ENCODE measurements at regions not wholly inside any gene's neighbourhood (a gene's known extent, or its start where the extent isn't known, plus 50 kb on each side); places are given as distances from the start of the nearest gene placed in this dataset.
A peak's percentile ranks its signal among the peaks of the same experiment; 100 is the strongest.

DNA sequence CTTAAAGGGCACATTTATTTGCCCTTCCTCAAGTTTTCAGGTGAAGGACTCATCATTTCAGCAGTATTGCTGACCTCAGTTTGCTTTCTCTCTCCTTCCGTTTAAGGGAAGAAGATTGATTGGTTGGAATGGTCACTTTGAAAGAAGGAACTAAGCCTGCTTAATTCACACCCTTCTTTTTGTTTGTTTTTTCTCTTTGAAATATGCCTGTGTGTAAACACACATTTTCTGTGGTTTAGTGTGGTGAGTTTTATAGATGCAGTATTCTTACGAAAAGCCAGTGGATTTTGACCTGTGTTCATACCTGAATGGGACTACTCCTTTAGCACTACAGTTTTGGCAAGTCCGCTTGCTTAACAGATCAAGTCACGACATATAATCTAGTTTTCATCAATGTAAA is 548.8 kb upstream of the EPHA7 start:
- Histone ChIP-seq H3K9me3 (no peaks in the 10 kb centered on the region), H3K4me1 (no peaks in the 10 kb centered on the region), H3K27me3 (no peaks in the 10 kb centered on the region), H3K4me3 (no peak overlapping the region), H3K27ac (no peak overlapping the region), H3K36me3 (no peaks in the 10 kb centered on the region)
- 45 to 63% (median 52%) methylated on average over 4 of the region's 4 CpGs for whole genome bisulfite sequencing, 5 donors
- intact Hi-C loops (cut with DNase I; ENCODE audit: low total_unique reads), result no loop called here
- TF ChIP-seq EP300 (IDR thresholded peaks at IDR 0.05) (no peak), POLR2AphosphoS5 (IDR thresholded peaks at IDR 0.05) (no peak), POLR2A (IDR thresholded peaks at IDR 0.05) (no peak)
- TF ChIP-seq, protein P1, sequence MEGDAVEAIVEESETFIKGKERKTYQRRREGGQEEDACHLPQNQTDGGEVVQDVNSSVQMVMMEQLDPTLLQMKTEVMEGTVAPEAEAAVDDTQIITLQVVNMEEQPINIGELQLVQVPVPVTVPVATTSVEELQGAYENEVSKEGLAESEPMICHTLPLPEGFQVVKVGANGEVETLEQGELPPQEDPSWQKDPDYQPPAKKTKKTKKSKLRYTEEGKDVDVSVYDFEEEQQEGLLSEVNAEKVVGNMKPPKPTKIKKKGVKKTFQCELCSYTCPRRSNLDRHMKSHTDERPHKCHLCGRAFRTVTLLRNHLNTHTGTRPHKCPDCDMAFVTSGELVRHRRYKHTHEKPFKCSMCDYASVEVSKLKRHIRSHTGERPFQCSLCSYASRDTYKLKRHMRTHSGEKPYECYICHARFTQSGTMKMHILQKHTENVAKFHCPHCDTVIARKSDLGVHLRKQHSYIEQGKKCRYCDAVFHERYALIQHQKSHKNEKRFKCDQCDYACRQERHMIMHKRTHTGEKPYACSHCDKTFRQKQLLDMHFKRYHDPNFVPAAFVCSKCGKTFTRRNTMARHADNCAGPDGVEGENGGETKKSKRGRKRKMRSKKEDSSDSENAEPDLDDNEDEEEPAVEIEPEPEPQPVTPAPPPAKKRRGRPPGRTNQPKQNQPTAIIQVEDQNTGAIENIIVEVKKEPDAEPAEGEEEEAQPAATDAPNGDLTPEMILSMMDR (IDR thresholded peaks at IDR 0.05), result no peak
- DNase-seq, result peak in 1 of 2 donors; percentile 28

DNA sequence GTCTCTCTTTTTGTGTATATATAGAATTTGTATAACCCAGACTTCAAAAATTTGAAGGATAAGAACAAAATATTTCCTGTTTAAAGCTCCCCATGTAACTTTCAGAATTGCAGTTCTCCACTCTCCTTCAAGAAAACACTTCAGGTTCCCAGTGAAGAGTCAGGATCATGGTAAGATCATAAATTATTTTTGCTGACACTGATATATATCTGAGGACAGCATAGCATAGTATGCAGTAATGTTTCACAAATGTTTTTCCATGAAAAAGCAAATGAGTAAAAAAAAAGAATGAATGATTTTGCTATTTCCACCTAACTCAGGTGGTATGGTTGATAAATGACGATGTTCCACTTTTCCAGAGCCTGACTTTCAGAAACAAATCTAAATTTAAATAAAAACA is 545.6 kb upstream of the EPHA7 start:
- no peaks in the 10 kb centered on the region for H3K27me3 ChIP-seq
- H3K4me3 ChIP-seq, result no peak overlapping the region
- WGBS, 5 donors, result 83 to 95% (median 86%) methylated on average over 1 of the region's 1 CpG
- no peaks in the 10 kb centered on the region for H3K4me1 ChIP-seq
- H3K9me3 ChIP-seq, result no peaks in the 10 kb centered on the region
- H3K36me3 ChIP-seq, result no peaks in the 10 kb centered on the region
- no peak for TF ChIP-seq EP300 (IDR thresholded peaks at IDR 0.05)
- TF ChIP-seq POLR2AphosphoS5 (IDR thresholded peaks at IDR 0.05), result no peak
- no peak for TF ChIP-seq POLR2A (IDR thresholded peaks at IDR 0.05)
- TF ChIP-seq, protein P1 (IDR thresholded peaks at IDR 0.05), result no peak
- H3K27ac ChIP-seq, result no peak overlapping the region
- DNase-seq, result no peak
- intact Hi-C loops (cut with DNase I; ENCODE audit: low total_unique reads), result no loop called here

DNA sequence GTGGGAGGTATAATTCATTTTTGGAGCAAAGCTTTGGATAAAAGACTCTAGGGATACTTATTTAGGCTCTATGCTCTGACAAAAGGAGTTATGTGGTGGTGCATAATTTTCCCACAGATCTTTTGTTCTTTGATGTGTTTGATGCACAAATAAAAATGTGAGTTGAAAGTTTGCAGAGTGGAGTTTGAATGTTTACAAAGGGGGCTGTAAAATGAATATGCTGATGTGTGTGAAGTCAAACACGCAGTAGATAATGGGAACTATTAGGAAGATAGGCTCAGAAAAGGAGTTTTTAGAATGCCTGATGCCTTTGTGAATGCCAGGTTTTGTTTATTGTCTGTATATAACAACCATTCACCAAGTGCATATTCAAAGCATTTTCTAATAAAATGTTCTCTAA is 545.0 kb upstream of the EPHA7 start:
- no peaks in the 10 kb centered on the region for H3K36me3 ChIP-seq
- 12 to 37% (median 27%) methylated on average over 1 of the region's 1 CpG for WGBS, 5 donors
- no peak overlapping the region for H3K4me3 ChIP-seq
- intact Hi-C loops (cut with DNase I; ENCODE audit: low total_unique reads), result no loop called here
- H3K9me3 ChIP-seq, result no peaks in the 10 kb centered on the region
- H3K4me1 ChIP-seq, result no peaks in the 10 kb centered on the region
- H3K27me3 ChIP-seq, result no peaks in the 10 kb centered on the region
- H3K27ac ChIP-seq, result no peak overlapping the region
- TF ChIP-seq, protein P1 (IDR thresholded peaks at IDR 0.05), result no peak
- TF ChIP-seq POLR2A (IDR thresholded peaks at IDR 0.05), result no peak
- TF ChIP-seq POLR2AphosphoS5 (IDR thresholded peaks at IDR 0.05), result no peak
- no peak for TF ChIP-seq EP300 (IDR thresholded peaks at IDR 0.05)
- DNase-seq, result no peak

DNA sequence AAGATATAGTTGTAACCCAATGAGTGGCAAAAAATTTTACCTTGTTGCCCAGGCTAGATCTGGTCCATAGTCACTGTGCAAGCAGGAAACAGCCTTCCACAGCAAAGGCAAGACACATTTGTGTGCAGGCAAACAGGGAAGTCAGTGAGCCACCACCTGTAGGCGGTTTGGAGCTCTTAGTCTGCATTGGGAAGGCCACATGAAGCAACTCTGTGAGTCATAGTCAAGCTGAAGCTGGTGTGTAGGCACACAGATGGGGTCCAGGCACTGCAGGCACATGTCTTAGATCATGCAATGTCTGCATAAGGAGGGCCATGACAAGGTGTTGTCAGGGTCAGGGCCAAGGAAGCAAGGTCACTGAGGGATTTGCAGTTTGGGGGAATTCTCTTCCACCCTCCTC is 543.2 kb upstream of the EPHA7 start:
- TF ChIP-seq POLR2A (IDR thresholded peaks at IDR 0.05) (no peak), POLR2AphosphoS5 (IDR thresholded peaks at IDR 0.05) (no peak), EP300 (IDR thresholded peaks at IDR 0.05) (no peak)
- TF ChIP-seq, protein P1 (IDR thresholded peaks at IDR 0.05), result no peak
- no peak for DNase-seq
- Histone ChIP-seq H3K9me3 (no peaks in the 10 kb centered on the region), H3K4me1 (no peaks in the 10 kb centered on the region), H3K36me3 (no peaks in the 10 kb centered on the region), H3K27ac (no peak overlapping the region), H3K4me3 (no peak overlapping the region), H3K27me3 (no peaks in the 10 kb centered on the region)
- 69 to 100% (median 76%) methylated on average over 1 of the region's 1 CpG for WGBS, 5 donors
- intact Hi-C loops (cut with DNase I; ENCODE audit: low total_unique reads), result no loop called here
